GM12878 (cell line): ENCODE measurements at regions not wholly inside any gene's neighbourhood (a gene's known extent, or its start where the extent isn't known, plus 50 kb on each side); places are given as distances from the start of the nearest gene placed in this dataset.

Experiments used
- CREB1 ChIP-seq: IDR thresholded peaks from 2 replicates; pipeline ENCODE4 v1.6.1; 2012; ENCODE audit warnings: low read depth, mild to moderate bottlenecking, inconsistent platforms
- CUX1 ChIP-seq: IDR thresholded peaks from 2 replicates; pipeline ENCODE4 v1.6.1; 2012; ENCODE audit warnings: improper control_type of control experiment, low read depth, low read length; ENCODE audit not compliant: insufficient replicate concordance
- ESRRA ChIP-seq: IDR thresholded peaks from 2 replicates; pipeline ENCODE4 v1.6.1; 2012; ENCODE audit warnings: mild to moderate bottlenecking, low read length, improper control_type of control experiment
- FOXK2 ChIP-seq: fragments of 450-650 bp; IDR thresholded peaks from 2 replicates; pipeline ENCODE4 v1.6.1; 2017; ENCODE audit warnings: mild to moderate bottlenecking, moderate library complexity
- GABPA ChIP-seq: IDR thresholded peaks from 2 replicates; pipeline ENCODE4 v1.6.1; 2014; ENCODE audit warnings: antibody characterized with exemption, low read depth, mild to moderate bottlenecking, inconsistent platforms
- HCFC1 ChIP-seq: fragments of 150-350 bp; IDR thresholded peaks from 2 replicates; pipeline ENCODE4 v1.6.1; 2014; ENCODE audit warnings: low read length
- HDAC6 ChIP-seq: fragments of 200-600 bp; sonication (generic); IDR thresholded peaks from one replicate; pipeline ENCODE4 v1.8.0; 2017; ENCODE audit warnings: antibody characterized with exemption; ENCODE audit not compliant: unreplicated experiment
- IKZF1 ChIP-seq: fragments of 450-650 bp; conservative IDR thresholded peaks from 2 replicates; pipeline ENCODE4 v1.6.1; 2017; ENCODE audit warnings: antibody characterized with exemption, mild to moderate bottlenecking
- MLLT1 ChIP-seq: fragments of 450-650 bp; IDR thresholded peaks from 2 replicates; pipeline ENCODE4 v1.6.1; 2016; ENCODE audit warnings: mild to moderate bottlenecking
- NFXL1 ChIP-seq: fragments of 450-650 bp; IDR thresholded peaks from 2 replicates; pipeline ENCODE4 v1.6.1; 2017; ENCODE audit warnings: antibody characterized with exemption, mild to moderate bottlenecking, borderline replicate concordance
- NFYA ChIP-seq: IDR thresholded peaks from 2 replicates; pipeline ENCODE4 v1.6.1; 2011; ENCODE audit warnings: low read depth, mild to moderate bottlenecking, low read length, improper control_type of control experiment, borderline replicate concordance
- REST ChIP-seq: IDR thresholded peaks from 2 replicates; pipeline ENCODE4 v1.6.1; 2012; ENCODE audit warnings: mild to moderate bottlenecking, low read depth, low read length
- SMAD1 ChIP-seq: fragments of 450-650 bp; IDR thresholded peaks from 2 replicates; pipeline ENCODE4 v1.6.1; 2018; ENCODE audit warnings: mild to moderate bottlenecking, low read depth; ENCODE audit not compliant: partially characterized antibody
- SMC3 ChIP-seq: IDR thresholded peaks from 2 replicates; pipeline ENCODE4 v1.6.1; 2011; ENCODE audit warnings: low read length, improper control_type of control experiment, borderline replicate concordance
- TCF12 ChIP-seq: IDR thresholded peaks from 2 replicates; pipeline ENCODE4 v1.6.1; 2011; ENCODE audit warnings: low read depth, mild to moderate bottlenecking, low read length
- TCF7 ChIP-seq: IDR thresholded peaks from 2 replicates; pipeline ENCODE4 v1.6.1; 2014; ENCODE audit warnings: antibody characterized with exemption, borderline replicate concordance
- ZNF622 ChIP-seq: fragments of 450-650 bp; IDR thresholded peaks from 2 replicates; pipeline ENCODE4 v1.6.1; 2017; ENCODE audit warnings: mild to moderate bottlenecking, inconsistent platforms
- TF ChIP-seq, protein P1 (sequence below): IDR thresholded peaks from 2 replicates; pipeline ENCODE4 v1.6.1; 2012; ENCODE audit warnings: low read depth, low read length, improper control_type of control experiment

DNA sequence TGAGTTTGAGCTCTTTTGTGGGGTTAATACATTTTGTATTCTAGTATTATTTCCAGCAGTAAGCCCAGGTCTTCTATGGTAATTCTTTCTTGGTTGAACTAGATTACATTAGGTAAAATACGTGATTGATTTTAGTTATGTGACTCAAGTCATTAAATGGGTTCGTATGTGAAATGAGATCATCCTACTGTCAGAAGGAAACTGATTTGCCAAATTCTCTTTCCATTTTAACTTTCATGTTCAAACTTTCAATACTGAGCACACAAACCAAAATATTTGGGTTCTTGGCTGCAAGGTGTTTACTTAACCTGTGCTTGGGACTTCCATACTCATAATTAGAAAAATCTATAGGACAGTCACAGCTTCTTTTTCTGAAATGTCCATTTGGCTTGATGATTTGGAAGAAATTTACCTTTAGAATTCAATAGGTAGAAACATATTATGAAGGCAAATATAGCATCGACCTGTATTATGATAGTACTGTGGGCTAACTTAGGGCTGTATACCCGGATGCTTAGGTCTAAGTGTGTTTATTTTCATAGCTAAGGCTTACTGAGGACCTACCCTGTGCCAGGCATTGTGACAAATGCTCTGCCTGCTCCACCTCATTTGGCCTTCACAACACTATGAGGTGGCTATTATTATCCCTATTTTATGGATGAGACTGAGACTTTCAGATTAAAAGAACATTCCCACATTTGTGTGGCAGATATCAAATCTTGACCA, 631.8 kb upstream of the GRM7 start (continued):
- no peak for TF ChIP-seq CREB1
- TF ChIP-seq TCF7 = 0 out of 2 replicates have a peak, but pooled peaks have one; percentile 32
- TF ChIP-seq FOXK2 = no peak
- TF ChIP-seq SMAD1 = no peak
- peak; percentile 8; the same call in 1 of the 2 replicates for TF ChIP-seq IKZF1
- no peak for TF ChIP-seq HDAC6
- TF ChIP-seq GABPA = no peak
- no peak for TF ChIP-seq NFXL1
- no peak for TF ChIP-seq TCF12
- TF ChIP-seq, protein P1, sequence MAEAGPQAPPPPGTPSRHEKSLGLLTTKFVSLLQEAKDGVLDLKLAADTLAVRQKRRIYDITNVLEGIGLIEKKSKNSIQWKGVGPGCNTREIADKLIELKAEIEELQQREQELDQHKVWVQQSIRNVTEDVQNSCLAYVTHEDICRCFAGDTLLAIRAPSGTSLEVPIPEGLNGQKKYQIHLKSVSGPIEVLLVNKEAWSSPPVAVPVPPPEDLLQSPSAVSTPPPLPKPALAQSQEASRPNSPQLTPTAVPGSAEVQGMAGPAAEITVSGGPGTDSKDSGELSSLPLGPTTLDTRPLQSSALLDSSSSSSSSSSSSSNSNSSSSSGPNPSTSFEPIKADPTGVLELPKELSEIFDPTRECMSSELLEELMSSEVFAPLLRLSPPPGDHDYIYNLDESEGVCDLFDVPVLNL = no peak
- TF ChIP-seq MLLT1 = no peak
- TF ChIP-seq CUX1 = no peak
- TF ChIP-seq ESRRA = no peak
- TF ChIP-seq SMC3 = no peak
- no peak for TF ChIP-seq HCFC1
- TF ChIP-seq REST = no peak
- no peak for TF ChIP-seq ZNF622
- no peak for TF ChIP-seq NFYA
